Fibroblast of lung (primary cell): ENCODE measurements at regions not wholly inside any gene's neighbourhood (a gene's known extent, or its start where the extent isn't known, plus 50 kb on each side); places are given as distances from the start of the nearest gene placed in this dataset.
A peak's percentile ranks its signal among the peaks of the same experiment; 100 is the strongest.

Source experiments
- DNase-seq, 2 donors: peaks; one replicate each; pipeline versions ENCODE4 v3.0.0 to v3.0.0-alpha.2; 2010; ENCODE audit warnings: low read depth in 2 of 2
- H2AFZ ChIP-seq: 2 replicates; pipeline ENCODE4 v1.5.1; 2012; ENCODE audit warnings: low read length, control low read depth, inconsistent platforms
- H3K27ac ChIP-seq: 2 replicates; pipeline ENCODE4 v1.5.1; 2011; ENCODE audit warnings: low read length, control low read depth; ENCODE audit not compliant: insufficient read depth
- H3K27me3 ChIP-seq: 2 replicates; pipeline ENCODE4 v1.5.1; 2011; ENCODE audit warnings: mild to moderate bottlenecking, low read length; ENCODE audit not compliant: control insufficient read depth, insufficient read depth
- H3K36me3 ChIP-seq: 2 replicates; pipeline ENCODE4 v1.5.1; 2011; ENCODE audit warnings: low read length; ENCODE audit not compliant: control insufficient read depth, insufficient read depth
- H3K4me1 ChIP-seq: 2 replicates; pipeline ENCODE4 v1.5.1; 2011; ENCODE audit warnings: low read length; ENCODE audit not compliant: control insufficient read depth, insufficient read depth; ENCODE audit errors: extremely low read depth
- H3K4me2 ChIP-seq: 2 replicates; pipeline ENCODE4 v1.5.1; 2011; ENCODE audit warnings: low read length, control low read depth; ENCODE audit not compliant: insufficient read depth; ENCODE audit errors: extremely low read depth
- H3K4me3 ChIP-seq, 4 experiments: fragments of 200-600 bp in 1 of 4; sonication (generic) in 1 of 4; replicated peaks in 1 of 4; 2 replicates each; pipeline ENCODE4 v1.5.1; 2011 to 2016; ENCODE audit warnings: low read length in 4 of 4, low read depth in 3 of 4, mild to moderate bottlenecking in 3 of 4, control low read depth in 2 of 4, inconsistent platforms in 1 of 4, mixed read lengths in 1 of 4; ENCODE audit not compliant: insufficient read depth in 1 of 4; ENCODE audit errors: control extremely low read depth in 1 of 4
- H3K79me2 ChIP-seq: 2 replicates; pipeline ENCODE4 v1.5.1; 2012; ENCODE audit warnings: mild to moderate bottlenecking, low read length, inconsistent platforms; ENCODE audit not compliant: control insufficient read depth, insufficient read depth
- H3K9ac ChIP-seq: 2 replicates; pipeline ENCODE4 v1.5.1; 2011; ENCODE audit warnings: mild to moderate bottlenecking, low read length, control low read depth; ENCODE audit not compliant: insufficient read depth
- H3K9me3 ChIP-seq: 2 replicates; pipeline ENCODE4 v1.5.1; 2012; ENCODE audit warnings: low read depth, low read length; ENCODE audit not compliant: control insufficient read depth, insufficient read depth
- H4K20me1 ChIP-seq: 2 replicates; pipeline ENCODE4 v1.5.1; 2011; ENCODE audit warnings: low read length; ENCODE audit not compliant: control insufficient read depth, insufficient read depth; ENCODE audit errors: extremely low read depth
- EZH2 ChIP-seq: IDR thresholded peaks from 2 replicates; pipeline ENCODE4 v1.5.1; 2012; ENCODE audit warnings: low read length, control low read depth, mild to moderate bottlenecking; ENCODE audit errors: missing control alignments
- TF ChIP-seq, protein P1 (sequence below), 2 donors: IDR thresholded peaks in 1 of 2; conservative IDR thresholded peaks in 1 of 2; 1 replicate in 1 of 2; 2 replicates in 1 of 2; pipeline ENCODE4 v1.5.1; 2011 to 2012; ENCODE audit warnings: low read length in 2 of 2, control low read depth in 1 of 2, inconsistent platforms in 1 of 2, low read depth in 1 of 2, mild to moderate bottlenecking in 1 of 2

DNA sequence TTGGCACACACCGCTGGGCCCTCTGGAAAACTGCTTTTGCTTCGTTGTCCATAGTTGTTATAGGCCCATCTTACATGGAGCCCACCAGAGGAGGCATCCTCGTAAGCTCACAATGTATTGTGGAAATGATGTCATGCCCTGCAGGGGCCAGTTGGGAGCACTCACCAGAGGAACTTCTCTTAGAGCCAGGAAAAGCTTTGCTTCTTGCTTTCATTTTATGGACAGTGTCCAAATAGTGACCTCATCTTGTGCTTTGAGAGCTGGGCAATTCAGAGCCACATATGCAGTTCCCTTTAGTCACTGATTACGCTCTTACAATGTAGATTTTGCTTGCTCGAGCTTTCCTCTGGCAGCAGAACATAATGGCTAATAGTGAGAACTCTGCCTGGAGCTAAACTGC lies 275.6 kb downstream of the AACS start:
- no peaks in the 10 kb centered on the region for H4K20me1 ChIP-seq
- no peak overlapping the region for H3K4me3 ChIP-seq
- H3K4me2 ChIP-seq, result no peak overlapping the region
- no peaks in the 10 kb centered on the region for H3K27me3 ChIP-seq
- H3K27ac ChIP-seq, result no peak overlapping the region
- H3K36me3 ChIP-seq, result no peaks in the 10 kb centered on the region
- no peaks in the 10 kb centered on the region for H3K9me3 ChIP-seq
- peak; percentile 4 to 89 for DNase-seq
- TF ChIP-seq EZH2, result no peak
- TF ChIP-seq, protein P1, sequence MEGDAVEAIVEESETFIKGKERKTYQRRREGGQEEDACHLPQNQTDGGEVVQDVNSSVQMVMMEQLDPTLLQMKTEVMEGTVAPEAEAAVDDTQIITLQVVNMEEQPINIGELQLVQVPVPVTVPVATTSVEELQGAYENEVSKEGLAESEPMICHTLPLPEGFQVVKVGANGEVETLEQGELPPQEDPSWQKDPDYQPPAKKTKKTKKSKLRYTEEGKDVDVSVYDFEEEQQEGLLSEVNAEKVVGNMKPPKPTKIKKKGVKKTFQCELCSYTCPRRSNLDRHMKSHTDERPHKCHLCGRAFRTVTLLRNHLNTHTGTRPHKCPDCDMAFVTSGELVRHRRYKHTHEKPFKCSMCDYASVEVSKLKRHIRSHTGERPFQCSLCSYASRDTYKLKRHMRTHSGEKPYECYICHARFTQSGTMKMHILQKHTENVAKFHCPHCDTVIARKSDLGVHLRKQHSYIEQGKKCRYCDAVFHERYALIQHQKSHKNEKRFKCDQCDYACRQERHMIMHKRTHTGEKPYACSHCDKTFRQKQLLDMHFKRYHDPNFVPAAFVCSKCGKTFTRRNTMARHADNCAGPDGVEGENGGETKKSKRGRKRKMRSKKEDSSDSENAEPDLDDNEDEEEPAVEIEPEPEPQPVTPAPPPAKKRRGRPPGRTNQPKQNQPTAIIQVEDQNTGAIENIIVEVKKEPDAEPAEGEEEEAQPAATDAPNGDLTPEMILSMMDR (conservative IDR thresholded peaks at IDR 0.05 in 1 of 2, IDR thresholded peaks at IDR 0.05 in 1 of 2; ENCODE audit: low read depth in 1 of 2, low read length in 2 of 2), result no peak
- H3K9ac ChIP-seq, result no peak overlapping the region
- H3K4me1 ChIP-seq, result no peaks in the 10 kb centered on the region
- H3K79me2 ChIP-seq, result no peaks in the 10 kb centered on the region
- no peak overlapping the region for H2AFZ ChIP-seq

DNA sequence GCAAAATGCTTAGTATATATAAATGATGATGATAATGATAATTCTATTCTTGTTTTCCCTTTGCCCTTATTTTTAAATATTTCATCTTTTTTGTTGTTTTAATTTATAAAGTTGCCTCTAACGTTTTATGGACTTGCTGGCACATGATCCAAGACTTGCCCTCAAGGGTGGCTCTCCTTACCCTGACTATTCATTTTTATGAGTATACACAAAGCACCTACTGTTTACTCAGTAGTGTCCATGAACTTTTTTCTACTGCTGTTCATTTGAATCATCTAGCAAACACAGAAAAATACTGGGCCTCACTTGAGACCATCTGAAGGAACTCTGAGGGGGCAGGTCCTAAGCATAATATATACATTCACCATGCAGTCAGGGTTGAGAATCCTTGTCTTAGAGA lies 276.2 kb downstream of the AACS start:
- DNase-seq, result no peak
- Histone ChIP-seq H3K4me2 (no peak overlapping the region), H4K20me1 (no peaks in the 10 kb centered on the region), H3K27me3 (no peaks in the 10 kb centered on the region), H3K79me2 (no peaks in the 10 kb centered on the region), H3K9ac (no peak overlapping the region), H3K36me3 (no peaks in the 10 kb centered on the region), H3K9me3 (no peaks in the 10 kb centered on the region), H3K4me1 (no peaks in the 10 kb centered on the region), H2AFZ (no peak overlapping the region), H3K4me3 (no peak overlapping the region), H3K27ac (no peak overlapping the region)
- TF ChIP-seq, protein P1 (conservative IDR thresholded peaks at IDR 0.05 in 1 of 2, IDR thresholded peaks at IDR 0.05 in 1 of 2; ENCODE audit: low read depth in 1 of 2, low read length in 2 of 2), result no peak
- no peak for TF ChIP-seq EZH2

DNA sequence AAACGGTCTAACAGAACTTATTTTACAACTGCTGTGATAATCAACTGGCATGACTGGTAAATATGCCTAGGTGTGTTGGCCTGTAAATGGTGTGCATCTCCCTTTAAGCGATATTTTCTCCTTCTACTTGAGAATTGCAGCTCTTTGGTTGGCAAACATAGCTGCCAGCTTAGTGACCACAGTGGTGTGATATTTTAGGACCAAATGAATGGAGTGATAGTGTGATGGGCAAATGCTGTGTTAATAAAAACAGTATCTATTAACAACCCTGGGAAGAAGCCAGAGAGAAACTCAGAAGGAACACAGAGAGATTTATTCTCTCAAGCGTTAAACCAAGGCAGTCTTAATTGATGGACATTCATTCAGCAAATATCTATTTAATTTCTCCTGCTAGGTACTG lies 278.4 kb downstream of the AACS start:
- no peak for DNase-seq
- Histone ChIP-seq H3K27me3 (no peaks in the 10 kb centered on the region), H3K36me3 (no peaks in the 10 kb centered on the region), H3K4me3 (no peak overlapping the region), H4K20me1 (no peaks in the 10 kb centered on the region), H3K27ac (no peak overlapping the region), H3K9ac (no peak overlapping the region), H2AFZ (no peak overlapping the region), H3K4me2 (no peak overlapping the region), H3K79me2 (no peaks in the 10 kb centered on the region), H3K9me3 (no peaks in the 10 kb centered on the region), H3K4me1 (no peaks in the 10 kb centered on the region)
- TF ChIP-seq, protein P1 (conservative IDR thresholded peaks at IDR 0.05 in 1 of 2, IDR thresholded peaks at IDR 0.05 in 1 of 2; ENCODE audit: low read depth in 1 of 2, low read length in 2 of 2), result no peak
- no peak for TF ChIP-seq EZH2
